Gastrocnemius medialis (tissue), 4 donors: ENCODE measurements at regions not wholly inside any gene's neighbourhood (a gene's known extent, or its start where the extent isn't known, plus 50 kb on each side); places are given as distances from the start of the nearest gene placed in this dataset.

Experiments
- CTCF ChIP-seq, 5 experiments: fragments of 450-650 bp in 3 of 5; fragments of 200-600 bp in 2 of 5; sonication (generic) in 2 of 5; IDR thresholded peaks in 4 of 5; conservative IDR thresholded peaks in 1 of 5; 1 replicate in 4 of 5; 2 replicates in 1 of 5; pipeline ENCODE4 v1.5.1; 2016 to 2019; ENCODE audit warnings: antibody characterized with exemption in 5 of 5, mild to moderate bottlenecking in 3 of 5, moderate library complexity in 3 of 5
- POLR2A ChIP-seq, 2 donors: fragments of 450-650 bp; IDR thresholded peaks; one replicate each; pipeline ENCODE4 v1.6.1; 2017; ENCODE audit warnings: antibody characterized with exemption in 2 of 2, mild to moderate bottlenecking in 2 of 2, moderate library complexity in 2 of 2

- no peak for TF ChIP-seq POLR2A (IDR thresholded peaks at IDR 0.05)
- no peak for TF ChIP-seq CTCF (IDR thresholded peaks at IDR 0.05 in 4 of 5, conservative IDR thresholded peaks at IDR 0.05 in 1 of 5)
Measured at GRCh38 chr15:96108405-96108804, 222.1 kb upstream of the NR2F2 start.
